MM.1S (cell line): ENCODE measurements at regions not wholly inside any gene's neighbourhood (a gene's known extent, or its start where the extent isn't known, plus 50 kb on each side); places are given as distances from the start of the nearest gene placed in this dataset.

Source experiments
- EZH2 ChIP-seq: fragments of 300-600 bp; sonication (generic); optimal IDR thresholded peaks from 2 replicates; pipeline ENCODE3; 2017; ENCODE audit warnings: low read depth, mild to moderate bottlenecking, antibody characterized with exemption, low read length, mixed read lengths
- TF ChIP-seq, protein P1 (sequence below): fragments of 300-600 bp; sonication (generic); IDR thresholded peaks from 2 replicates; pipeline ENCODE4 v1.5.1; 2016; ENCODE audit warnings: antibody characterized with exemption, low read length, mixed read lengths

DNA sequence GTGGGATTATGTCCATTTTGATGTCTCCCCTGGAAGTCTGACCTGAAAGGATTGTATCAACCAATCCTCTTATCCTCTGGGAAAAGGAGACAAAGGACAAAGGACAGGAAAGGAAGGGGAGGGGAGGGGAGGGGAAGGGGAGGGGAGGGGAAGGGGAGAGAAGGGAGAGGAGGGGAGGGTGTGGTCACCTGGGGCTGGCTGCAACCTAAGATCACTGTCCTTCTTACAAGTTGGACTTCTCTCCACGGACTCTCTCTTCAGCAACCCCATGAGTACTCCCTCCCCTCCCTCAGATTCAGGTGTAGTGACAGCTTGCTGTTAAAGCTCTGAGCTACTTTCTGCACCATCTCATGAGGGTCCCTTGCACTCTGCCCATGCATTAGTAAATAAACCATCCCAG, 58.9 kb upstream of the KLHL31 start:
- TF ChIP-seq, protein P1, sequence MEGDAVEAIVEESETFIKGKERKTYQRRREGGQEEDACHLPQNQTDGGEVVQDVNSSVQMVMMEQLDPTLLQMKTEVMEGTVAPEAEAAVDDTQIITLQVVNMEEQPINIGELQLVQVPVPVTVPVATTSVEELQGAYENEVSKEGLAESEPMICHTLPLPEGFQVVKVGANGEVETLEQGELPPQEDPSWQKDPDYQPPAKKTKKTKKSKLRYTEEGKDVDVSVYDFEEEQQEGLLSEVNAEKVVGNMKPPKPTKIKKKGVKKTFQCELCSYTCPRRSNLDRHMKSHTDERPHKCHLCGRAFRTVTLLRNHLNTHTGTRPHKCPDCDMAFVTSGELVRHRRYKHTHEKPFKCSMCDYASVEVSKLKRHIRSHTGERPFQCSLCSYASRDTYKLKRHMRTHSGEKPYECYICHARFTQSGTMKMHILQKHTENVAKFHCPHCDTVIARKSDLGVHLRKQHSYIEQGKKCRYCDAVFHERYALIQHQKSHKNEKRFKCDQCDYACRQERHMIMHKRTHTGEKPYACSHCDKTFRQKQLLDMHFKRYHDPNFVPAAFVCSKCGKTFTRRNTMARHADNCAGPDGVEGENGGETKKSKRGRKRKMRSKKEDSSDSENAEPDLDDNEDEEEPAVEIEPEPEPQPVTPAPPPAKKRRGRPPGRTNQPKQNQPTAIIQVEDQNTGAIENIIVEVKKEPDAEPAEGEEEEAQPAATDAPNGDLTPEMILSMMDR = no peak
- TF ChIP-seq EZH2 = no peak
